Kasumi-1 (cell line): ENCODE measurements at regions not wholly inside any gene's neighbourhood (a gene's known extent, or its start where the extent isn't known, plus 50 kb on each side); places are given as distances from the start of the nearest gene placed in this dataset.
"Not testable (repeated sequence)": the region's sequence is repeated elsewhere in the genome, so short reads cannot be mapped to it uniquely, and the experiment has no call there.

Experiments used
- DNase-seq, 2 experiments: peaks; one replicate each; lab custom pipeline; 2025; lab: John Stamatoyannopoulos, UW

DNA sequence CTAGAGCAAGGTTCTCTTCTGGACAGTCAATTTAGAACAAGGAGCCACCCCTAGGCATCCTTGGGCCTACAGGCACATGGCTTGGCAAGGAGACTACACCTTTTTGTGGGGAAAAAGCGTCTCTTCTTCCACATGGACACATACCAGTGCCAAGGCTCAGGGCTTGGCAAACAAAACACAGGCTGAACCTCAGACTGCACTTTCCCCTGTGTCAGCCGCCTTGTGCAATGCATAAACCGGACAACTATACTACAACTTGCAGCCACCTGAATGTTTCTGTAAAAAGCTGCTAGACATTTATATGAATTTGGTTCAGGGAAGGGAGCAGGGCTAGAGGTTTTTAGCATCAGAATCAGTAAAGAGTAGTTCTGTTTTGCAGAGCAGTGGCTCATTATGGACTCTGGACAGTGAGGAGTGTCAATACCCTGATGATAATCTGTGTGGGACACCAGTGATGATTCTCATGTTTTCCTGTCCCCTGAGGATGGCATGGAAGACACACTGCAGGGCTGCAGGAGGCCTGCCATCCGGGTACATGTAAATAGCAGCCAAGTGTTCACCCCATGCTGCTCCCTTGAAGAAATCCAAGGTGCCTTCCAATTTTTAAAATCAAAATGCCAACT lies 118.9 kb downstream of the GATA3 start:
- no peak for DNase-seq

- no peak for DNase-seq
Measured at GRCh38 chr10:8173866-8174243, 119.4 kb downstream of the GATA3 start.

DNA sequence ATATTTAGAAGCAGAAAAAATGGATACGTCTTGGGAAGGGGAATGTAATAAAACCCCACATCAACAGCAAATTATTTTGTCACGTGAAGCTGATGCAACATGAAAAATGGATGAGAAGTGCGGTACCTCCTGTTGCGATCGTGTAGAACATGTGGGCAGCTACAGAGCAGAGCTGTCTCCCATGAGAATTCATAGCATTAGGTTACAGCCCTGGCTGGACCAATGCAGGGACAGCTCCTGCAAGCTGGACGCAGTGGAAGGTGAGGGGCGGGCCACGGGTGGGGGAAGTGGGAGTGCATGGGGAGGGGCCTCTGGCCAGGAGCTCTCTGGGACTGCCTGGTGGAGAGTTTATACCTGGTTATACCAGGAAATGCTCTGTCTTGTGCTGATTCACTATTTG lies 120.3 kb downstream of the GATA3 start:
- DNase-seq, result no peak

DNA sequence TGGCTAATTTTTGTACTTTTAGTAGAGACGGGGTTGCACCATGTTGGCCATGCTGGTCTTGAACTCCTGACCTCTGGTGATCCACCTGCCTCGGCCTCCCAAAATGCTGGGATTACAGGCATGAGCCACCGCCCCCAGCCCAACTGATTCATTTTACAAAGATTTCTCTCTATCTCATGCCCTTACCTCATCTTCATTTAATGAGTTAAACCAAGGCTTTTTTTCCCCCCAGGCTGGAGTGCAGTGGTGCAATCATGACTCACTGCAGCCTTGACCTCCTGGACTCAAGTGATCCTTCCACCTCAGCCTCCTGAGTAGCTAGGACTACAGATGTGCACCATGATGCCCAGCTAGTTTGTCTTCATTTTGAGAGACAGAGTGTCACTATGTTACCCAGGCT lies 123.0 kb downstream of the GATA3 start:
- not testable (repeated sequence) for DNase-seq

- DNase-seq, result not testable (repeated sequence)
Measured at GRCh38 chr10:8179773-8180172, 125.3 kb downstream of the GATA3 start.

- DNase-seq, result no peak
Measured at GRCh38 chr10:8180360-8181109, 126.0 kb downstream of the GATA3 start.

DNA sequence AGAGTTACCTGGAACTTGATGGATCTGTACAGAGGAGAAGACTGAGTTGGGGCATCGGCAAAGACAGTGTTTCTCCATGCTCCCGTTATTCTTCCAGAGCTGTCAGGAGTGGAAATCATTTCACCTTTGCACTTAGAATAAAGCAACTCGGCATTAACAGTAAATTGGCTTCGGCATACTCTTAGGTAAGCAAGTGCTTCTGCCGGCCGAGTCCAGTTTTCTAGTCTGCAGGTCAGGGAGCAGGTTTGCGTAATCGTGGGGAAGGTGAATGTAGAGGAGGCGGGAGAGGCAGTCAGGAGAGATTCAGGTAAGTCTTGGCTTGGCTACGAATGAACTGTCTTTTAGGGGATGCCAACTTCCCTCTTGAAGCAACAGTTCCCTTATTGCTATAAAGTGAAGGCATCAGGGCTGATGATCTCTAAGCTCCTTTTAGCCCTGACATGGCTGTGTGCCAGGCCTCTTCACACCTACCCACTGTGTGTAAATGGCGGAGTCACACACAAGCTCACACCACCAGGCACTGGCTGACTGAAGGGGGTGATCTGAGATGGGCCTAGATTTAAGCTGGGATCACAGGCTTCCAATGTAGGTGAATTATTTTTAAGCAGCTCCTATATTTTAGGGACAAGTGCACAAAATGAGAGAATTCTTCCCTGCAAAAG lies 127.1 kb downstream of the GATA3 start:
- no peak for DNase-seq

DNA sequence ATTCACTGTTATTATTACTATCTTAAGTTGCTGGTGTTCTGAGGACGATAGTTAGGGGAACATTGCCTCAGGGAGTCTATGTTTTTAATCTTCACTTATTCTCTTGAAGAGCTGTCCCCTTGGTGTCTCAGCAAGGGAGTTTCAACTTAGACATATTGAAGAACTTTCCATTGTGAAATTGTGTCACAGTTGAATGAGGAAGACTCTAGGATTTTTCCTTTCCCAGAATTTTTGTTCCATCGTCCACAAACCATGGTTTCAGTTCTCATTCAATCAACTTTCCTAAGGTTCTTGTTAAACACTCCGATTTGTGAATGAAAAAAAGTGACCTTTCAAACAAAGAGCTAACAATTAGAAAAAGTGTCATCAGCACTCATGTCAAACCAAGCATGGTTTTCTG lies 128.3 kb downstream of the GATA3 start:
- DNase-seq, result no peak

DNA sequence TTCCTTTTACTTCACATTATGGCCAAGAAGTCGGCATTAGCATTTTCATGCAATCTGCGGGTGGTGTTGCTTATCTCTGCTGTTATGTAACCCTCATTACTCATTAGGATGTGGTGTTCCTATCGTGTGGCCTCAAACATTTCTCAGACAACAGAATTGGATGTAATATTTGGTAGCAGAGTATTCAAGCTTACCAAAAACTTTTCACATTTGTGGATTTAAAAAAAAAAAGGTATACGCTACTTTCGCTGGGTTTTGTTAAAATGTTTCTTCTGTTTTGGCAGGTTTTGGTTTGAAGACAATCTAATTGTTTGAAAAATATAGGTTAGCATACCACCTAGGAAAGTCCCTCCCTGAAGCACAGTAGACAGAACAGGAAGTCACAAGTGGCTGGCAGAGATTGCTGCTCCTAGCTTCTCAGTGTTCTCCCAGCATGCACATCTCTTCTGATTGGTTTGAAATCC lies 128.8 kb downstream of the GATA3 start:
- no peak for DNase-seq

- DNase-seq, result no peak
Measured at GRCh38 chr10:8187171-8187666, 132.7 kb downstream of the GATA3 start.

GRCh38 chr10:8189458-8189857 lies 135.0 kb downstream of the GATA3 start:
- no peak for DNase-seq

DNA sequence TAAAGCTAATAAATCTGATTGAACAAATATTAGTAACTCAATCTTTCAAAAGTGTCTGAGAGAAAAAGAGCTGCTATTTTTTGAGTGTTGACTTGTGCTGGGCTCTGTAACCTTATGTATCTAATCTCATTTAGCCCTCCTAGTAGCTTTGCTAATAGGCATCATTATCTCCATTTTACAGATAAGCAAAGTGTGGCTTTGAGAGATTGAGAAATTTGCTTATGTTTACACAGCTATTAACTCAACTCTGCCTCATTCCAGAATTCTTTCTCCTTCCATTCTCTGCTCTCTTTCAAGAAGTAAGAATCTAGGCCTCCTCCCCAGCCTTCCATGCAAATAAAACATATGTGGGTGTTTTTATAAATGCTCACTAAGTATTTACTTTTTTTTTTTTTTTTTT lies 137.8 kb downstream of the GATA3 start:
- DNase-seq, result no peak

GRCh38 chr10:8193546-8193945 lies 139.1 kb downstream of the GATA3 start:
- DNase-seq, result no peak

GRCh38 chr10:8194050-8194449 lies 139.6 kb downstream of the GATA3 start:
- DNase-seq, result no peak

- DNase-seq, result no peak
Measured at GRCh38 chr10:8206882-8207281, 152.4 kb downstream of the GATA3 start.

GRCh38 chr10:8211631-8212030 lies 157.1 kb downstream of the GATA3 start:
- DNase-seq, result no peak

DNA sequence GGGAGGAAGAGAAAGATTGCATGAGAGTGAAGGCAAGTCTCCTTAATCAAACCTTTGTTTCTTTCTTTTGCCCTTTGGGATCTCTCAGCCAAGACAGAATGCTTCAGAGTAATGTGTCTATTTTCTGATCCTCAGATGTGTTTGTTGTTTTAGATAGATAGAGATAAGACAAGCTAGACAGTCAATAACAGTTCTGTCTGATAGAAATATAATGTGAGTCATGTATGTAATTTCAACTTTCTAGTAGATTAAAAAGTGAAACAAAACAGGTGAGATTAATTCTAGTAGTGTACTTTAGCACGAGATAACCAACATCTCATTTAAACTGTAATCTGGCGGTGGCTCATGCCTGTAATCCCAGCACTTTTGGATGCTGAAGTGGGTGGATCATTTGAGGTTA lies 159.2 kb downstream of the GATA3 start:
- no peak for DNase-seq

DNA sequence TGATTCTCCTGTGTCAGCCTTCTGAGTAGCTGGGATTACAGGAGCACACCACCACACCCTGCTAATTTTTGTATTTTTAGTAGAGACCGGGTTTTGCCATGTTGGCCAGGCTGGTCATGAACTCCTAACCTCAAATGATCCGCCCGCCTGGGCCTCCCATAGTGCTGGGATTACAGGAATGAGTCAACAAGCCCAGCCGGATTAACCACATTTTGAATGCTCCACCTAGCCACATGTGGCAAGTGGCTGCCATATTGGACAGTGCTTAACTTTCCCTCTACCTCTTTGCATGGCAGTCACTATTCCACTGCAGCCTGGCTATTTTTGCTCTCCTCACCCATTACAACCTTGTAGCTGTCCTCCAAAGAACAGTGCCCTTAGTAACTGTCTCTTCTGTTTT lies 160.1 kb downstream of the GATA3 start:
- no peak for DNase-seq

- no peak for DNase-seq
Measured at GRCh38 chr10:8216893-8217292, 162.4 kb downstream of the GATA3 start.

DNA sequence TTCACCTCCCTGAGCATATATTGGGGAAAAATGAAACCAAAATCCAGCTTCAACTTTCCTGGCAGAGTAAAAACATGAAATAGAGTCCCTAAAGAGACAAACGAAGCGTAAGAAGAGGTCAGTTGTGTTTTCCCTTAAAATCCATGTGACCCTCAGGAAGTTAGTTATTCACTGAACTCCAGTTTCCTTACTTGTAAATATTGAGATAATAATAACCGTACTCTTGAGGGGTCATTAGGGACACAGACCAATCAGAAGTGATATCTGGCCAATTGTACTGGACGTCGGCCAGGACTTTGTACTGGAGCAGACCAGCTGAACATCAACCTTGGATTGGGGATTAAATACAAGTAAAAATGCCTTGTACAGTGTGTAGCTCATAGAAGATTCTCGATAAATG lies 167.0 kb downstream of the GATA3 start:
- DNase-seq, result no peak

- no peak for DNase-seq
Measured at GRCh38 chr10:8224591-8224990, 170.1 kb downstream of the GATA3 start.

- DNase-seq, result no peak
Measured at GRCh38 chr10:8225187-8225586, 170.7 kb downstream of the GATA3 start.

- no peak for DNase-seq
Measured at GRCh38 chr10:8227246-8227645, 172.8 kb downstream of the GATA3 start.
